ENCODE measurements at regions not wholly inside any gene's neighbourhood (a gene's known extent, or its start where the extent isn't known, plus 50 kb on each side); places are given as distances from the start of the nearest gene placed in this dataset.
"Not testable (repeated sequence)": the region's sequence is repeated elsewhere in the genome, so short reads cannot be mapped to it uniquely, and the experiment has no call there.

- no peak for DNase-seq (ENCODE audit: low read depth)
Measured at GRCh38 chr5:102554082-102554481, 55.3 kb upstream of the SLCO6A1 start.

- peak; percentile 19 for DNase-seq (ENCODE audit: low read depth)
Measured at GRCh38 chr5:102554728-102555127, 55.9 kb upstream of the SLCO6A1 start.

- DNase-seq (ENCODE audit: low read depth), result peak; percentile 29
Measured at GRCh38 chr5:102561894-102562760, 63.3 kb upstream of the SLCO6A1 start.

GRCh38 chr5:102570747-102571146 lies 71.9 kb upstream of the SLCO6A1 start:
- DNase-seq (ENCODE audit: low read depth), result no peak

- no peak for DNase-seq (ENCODE audit: low read depth)
Measured at GRCh38 chr5:102578362-102578761, 79.6 kb upstream of the SLCO6A1 start.

GRCh38 chr5:102579379-102579778 lies 80.6 kb upstream of the SLCO6A1 start:
- DNase-seq (ENCODE audit: low read depth), result no peak

- no peak for DNase-seq (ENCODE audit: low read depth)
Measured at GRCh38 chr5:102581011-102581410, 82.2 kb upstream of the SLCO6A1 start.

- no peak for DNase-seq (ENCODE audit: low read depth)
Measured at GRCh38 chr5:102582696-102583095, 83.9 kb upstream of the SLCO6A1 start.

- peak; percentile 35 for DNase-seq (ENCODE audit: low read depth)
Measured at GRCh38 chr5:102583276-102584124, 84.7 kb upstream of the SLCO6A1 start.

- DNase-seq (ENCODE audit: low read depth), result peak; percentile 49
Measured at GRCh38 chr5:102589661-102590060, 90.9 kb upstream of the SLCO6A1 start.

- no peak for DNase-seq (ENCODE audit: low read depth)
Measured at GRCh38 chr5:102590467-102590866, 91.7 kb upstream of the SLCO6A1 start.

- DNase-seq (ENCODE audit: low read depth), result no peak
Measured at GRCh38 chr5:102591650-102592049, 92.8 kb upstream of the SLCO6A1 start.

- not testable (repeated sequence) for DNase-seq (ENCODE audit: low read depth)
Measured at GRCh38 chr5:102592586-102592985, 93.8 kb upstream of the SLCO6A1 start.

GRCh38 chr5:102594192-102594591 lies 95.4 kb upstream of the SLCO6A1 start:
- no peak for DNase-seq (ENCODE audit: low read depth)

- no peak for DNase-seq (ENCODE audit: low read depth)
Measured at GRCh38 chr5:102595332-102595731, 96.5 kb upstream of the SLCO6A1 start.

- DNase-seq (ENCODE audit: low read depth), result no peak
Measured at GRCh38 chr5:102596113-102596512, 97.3 kb upstream of the SLCO6A1 start.

GRCh38 chr5:102596951-102597350 lies 98.2 kb upstream of the SLCO6A1 start:
- no peak for DNase-seq (ENCODE audit: low read depth)

- no peak for DNase-seq (ENCODE audit: low read depth)
Measured at GRCh38 chr5:102599289-102599688, 100.5 kb upstream of the SLCO6A1 start.

GRCh38 chr5:102600964-102601363 lies 102.2 kb upstream of the SLCO6A1 start:
- peak; percentile 80 for DNase-seq (ENCODE audit: low read depth)

- peak; percentile 62 for DNase-seq (ENCODE audit: low read depth)
Measured at GRCh38 chr5:102603670-102604069, 104.9 kb upstream of the SLCO6A1 start.

GRCh38 chr5:102608414-102608813 lies 109.6 kb upstream of the SLCO6A1 start:
- no peak for DNase-seq (ENCODE audit: low read depth)

GRCh38 chr5:102611312-102611711 lies 112.5 kb upstream of the SLCO6A1 start:
- no peak for DNase-seq (ENCODE audit: low read depth)

GRCh38 chr5:102613661-102614060 lies 114.9 kb upstream of the SLCO6A1 start:
- no peak for DNase-seq (ENCODE audit: low read depth)

Measured in LHCN-M2 (cell line).